Adrenal gland (tissue), 5 donors: ENCODE measurements at regions not wholly inside any gene's neighbourhood (a gene's known extent, or its start where the extent isn't known, plus 50 kb on each side); places are given as distances from the start of the nearest gene placed in this dataset.

Experiments
- POLR2A ChIP-seq, 2 donors: fragments of 450-650 bp; IDR thresholded peaks; one replicate each; pipeline ENCODE4 v1.6.1; 2017; ENCODE audit warnings: antibody characterized with exemption in 2 of 2, mild to moderate bottlenecking in 2 of 2, moderate library complexity in 1 of 2
- TF ChIP-seq, protein P1 (sequence below), 6 experiments: fragments of 450-650 bp in 4 of 6; fragments of 200-600 bp in 2 of 6; sonication (generic) in 1 of 6; IDR thresholded peaks; 1 replicate in 5 of 6; 2 replicates in 1 of 6; pipeline versions ENCODE4 v1.5.1 to v1.8.0; 2016 to 2021; ENCODE audit warnings: antibody characterized with exemption in 6 of 6, mild to moderate bottlenecking in 2 of 6, moderate library complexity in 1 of 6
- donor health status: DM: no; HTN: no; CAD: no.

DNA sequence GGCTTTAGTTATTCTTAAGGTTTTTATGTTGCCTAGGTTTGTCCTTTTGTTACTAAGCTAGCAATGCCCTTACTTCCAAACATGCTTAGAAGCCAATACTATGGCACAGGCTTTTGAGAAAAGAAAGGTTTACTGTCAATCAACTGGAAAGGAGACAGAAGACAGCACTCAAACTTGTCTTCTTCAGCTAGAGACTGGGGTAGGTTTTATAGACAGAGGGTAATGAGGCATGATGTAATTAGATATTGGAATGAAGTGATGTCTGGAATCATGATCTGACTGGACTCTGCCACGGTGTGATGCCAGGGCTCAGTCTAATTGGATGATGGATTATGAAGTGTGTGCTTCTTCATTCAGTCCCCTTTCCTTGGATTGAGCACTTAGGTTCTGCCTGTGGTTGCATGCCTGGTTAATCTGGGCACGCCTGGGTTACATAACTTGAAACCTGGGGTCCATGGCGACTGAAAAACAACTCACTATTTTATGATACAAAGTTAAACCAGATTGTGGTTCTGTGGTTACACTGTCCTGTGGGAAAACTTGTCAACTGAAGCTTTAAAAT lies 625.8 kb downstream of the BRINP3 start:
- TF ChIP-seq, protein P1, sequence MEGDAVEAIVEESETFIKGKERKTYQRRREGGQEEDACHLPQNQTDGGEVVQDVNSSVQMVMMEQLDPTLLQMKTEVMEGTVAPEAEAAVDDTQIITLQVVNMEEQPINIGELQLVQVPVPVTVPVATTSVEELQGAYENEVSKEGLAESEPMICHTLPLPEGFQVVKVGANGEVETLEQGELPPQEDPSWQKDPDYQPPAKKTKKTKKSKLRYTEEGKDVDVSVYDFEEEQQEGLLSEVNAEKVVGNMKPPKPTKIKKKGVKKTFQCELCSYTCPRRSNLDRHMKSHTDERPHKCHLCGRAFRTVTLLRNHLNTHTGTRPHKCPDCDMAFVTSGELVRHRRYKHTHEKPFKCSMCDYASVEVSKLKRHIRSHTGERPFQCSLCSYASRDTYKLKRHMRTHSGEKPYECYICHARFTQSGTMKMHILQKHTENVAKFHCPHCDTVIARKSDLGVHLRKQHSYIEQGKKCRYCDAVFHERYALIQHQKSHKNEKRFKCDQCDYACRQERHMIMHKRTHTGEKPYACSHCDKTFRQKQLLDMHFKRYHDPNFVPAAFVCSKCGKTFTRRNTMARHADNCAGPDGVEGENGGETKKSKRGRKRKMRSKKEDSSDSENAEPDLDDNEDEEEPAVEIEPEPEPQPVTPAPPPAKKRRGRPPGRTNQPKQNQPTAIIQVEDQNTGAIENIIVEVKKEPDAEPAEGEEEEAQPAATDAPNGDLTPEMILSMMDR (IDR thresholded peaks at IDR 0.05): no peak
- TF ChIP-seq POLR2A (IDR thresholded peaks at IDR 0.05): no peak
